ENCODE measurements at regions not wholly inside any gene's neighbourhood (a gene's known extent, or its start where the extent isn't known, plus 50 kb on each side); places are given as distances from the start of the nearest gene placed in this dataset.

GRCh38 chr11:131052367-131052766, 136.1 kb upstream of the SNX19 start:
- no TSS peak for BruUV-seq (replicated peaks)
- peaks cover 24% of the 10 kb centered on the region for H3K27me3 ChIP-seq (ENCODE audit: control insufficient read depth, insufficient read depth, low read length)
- ChIA-PET CTCF (no interaction called here), POLR2A (no interaction called here)
- H3K9me3 ChIP-seq (ENCODE audit: control insufficient read depth, insufficient read depth, low read depth, low read length) = no peaks in the 10 kb centered on the region
- H3K4me1 ChIP-seq (ENCODE audit: control insufficient read depth, insufficient read depth, low read length) = no peaks in the 10 kb centered on the region
- H3K27ac ChIP-seq (ENCODE audit: low read length) = no peak overlapping the region
- DNase-seq (ENCODE audit: low read depth, low spot score) (no peak), ATAC-seq (no peak)
- in situ Hi-C loops (cut with HindIII; ENCODE audit: low pct_unique_long_range_greater_than_20kb, low sequenced_read_pairs) = no loop called here
- no peak overlapping the region for H3K4me3 ChIP-seq (ENCODE audit: low read depth in 2 of 2, low read length in 2 of 2)
- TF ChIP-seq POLR2AphosphoS5 (IDR thresholded peaks at IDR 0.05; ENCODE audit: low read depth, low read length) (no peak), TCF7L2 (IDR thresholded peaks at IDR 0.05; ENCODE audit: low read depth, low read length) (no peak), SIN3A (IDR thresholded peaks at IDR 0.05; ENCODE audit: borderline replicate concordance, insufficient read depth, low read depth, low read length) (no peak), REST (IDR thresholded peaks at IDR 0.05; ENCODE audit: insufficient read depth in 1 of 2, low read depth in 2 of 2, low read length in 1 of 2) (no peak), CTCF (IDR thresholded peaks at IDR 0.05) (no peak)
- intact Hi-C loops (cut with micrococcal nuclease; ENCODE audit: unreplicated experiment) = no loop called here
- H3K36me3 ChIP-seq (ENCODE audit: control insufficient read depth, insufficient read depth, low read length) = no peaks in the 10 kb centered on the region

- Histone ChIP-seq H3K4me1 (ENCODE audit: control insufficient read depth, insufficient read depth, low read length) (no peaks in the 10 kb centered on the region), H3K27ac (ENCODE audit: low read length) (no peak overlapping the region), H3K36me3 (ENCODE audit: control insufficient read depth, insufficient read depth, low read length) (no peaks in the 10 kb centered on the region), H3K4me3 (ENCODE audit: low read depth in 2 of 2, low read length in 2 of 2) (no peak overlapping the region), H3K27me3 (ENCODE audit: control insufficient read depth, insufficient read depth, low read length) (peaks cover 35% of the 10 kb centered on the region), H3K9me3 (ENCODE audit: control insufficient read depth, insufficient read depth, low read depth, low read length) (no peaks in the 10 kb centered on the region)
- TF ChIP-seq REST (IDR thresholded peaks at IDR 0.05; ENCODE audit: insufficient read depth in 1 of 2, low read depth in 2 of 2, low read length in 1 of 2) (no peak), CTCF (IDR thresholded peaks at IDR 0.05) (no peak), POLR2AphosphoS5 (IDR thresholded peaks at IDR 0.05; ENCODE audit: low read depth, low read length) (no peak), SIN3A (IDR thresholded peaks at IDR 0.05; ENCODE audit: borderline replicate concordance, insufficient read depth, low read depth, low read length) (no peak), TCF7L2 (IDR thresholded peaks at IDR 0.05; ENCODE audit: low read depth, low read length) (no peak)
- CTCF ChIA-PET = no interaction called here
- no peak for ATAC-seq
- no peak for DNase-seq (ENCODE audit: low read depth, low spot score)
- no TSS peak for BruUV-seq (replicated peaks)
- POLR2A ChIA-PET = interaction anchor here (0.6 kb wide), 1 partner anchor 24 kb away, joined by 6 read pairs; no protein-coding TSS in a partner anchor
- intact Hi-C loops (cut with micrococcal nuclease; ENCODE audit: unreplicated experiment) (no loop called here), in situ Hi-C loops (cut with HindIII; ENCODE audit: low pct_unique_long_range_greater_than_20kb, low sequenced_read_pairs) (no loop called here)
Measured at GRCh38 chr11:131056036-131056435, 139.8 kb upstream of the SNX19 start.
